ENCODE measurements at regions not wholly inside any gene's neighbourhood (a gene's known extent, or its start where the extent isn't known, plus 50 kb on each side); places are given as distances from the start of the nearest gene placed in this dataset.

DNA sequence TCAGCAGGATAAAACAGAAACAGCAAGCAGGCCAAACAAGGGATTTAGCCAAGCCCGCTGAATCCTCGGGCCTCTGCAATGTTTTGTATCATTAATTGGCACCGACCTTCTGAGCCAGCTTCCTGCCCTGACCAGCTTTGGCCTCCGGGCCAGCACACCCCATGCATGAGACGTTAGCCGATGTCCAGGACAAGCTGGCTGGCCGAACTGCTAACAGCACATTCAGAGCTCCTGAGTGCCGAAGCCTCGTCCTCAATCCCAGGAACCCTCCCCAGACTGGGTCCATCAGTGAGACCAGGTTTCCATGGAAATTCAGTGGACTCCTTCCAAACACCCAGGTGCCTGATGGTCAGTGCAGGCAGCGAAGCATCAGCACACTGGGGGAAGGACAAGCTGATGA, 134.3 kb upstream of the PFKP start:
- WGBS, result 81% methylated on average over 10 of the region's 10 CpGs
- Histone ChIP-seq H3K27ac (ENCODE audit: low read depth in 1 of 2, low read length in 2 of 2) (no peak overlapping the region), H3K27me3 (ENCODE audit: control insufficient read depth in 4 of 4, insufficient read depth in 4 of 4, low read length in 3 of 4) (no peaks in the 10 kb centered on the region), H3K9ac (ENCODE audit: low read depth in 1 of 2, low read length in 2 of 2) (no peak overlapping the region), H3K4me3 (ENCODE audit: low read depth in 1 of 3, low read length in 3 of 3) (no peak overlapping the region), H3K4me1 (ENCODE audit: control insufficient read depth in 4 of 4, insufficient read depth in 4 of 4, low read length in 3 of 4) (no peaks in the 10 kb centered on the region), H3K36me3 (ENCODE audit: control insufficient read depth in 4 of 4, insufficient read depth in 3 of 4, low read depth in 1 of 4, low read length in 3 of 4) (no peaks in the 10 kb centered on the region), H3K9me3 (ENCODE audit: control insufficient read depth in 4 of 4, low read length in 3 of 4) (no peaks in the 10 kb centered on the region)
- no peak for TF ChIP-seq RAD21 (IDR thresholded peaks at IDR 0.05)
- DNase-seq (ENCODE audit: low spot score), result no peak

DNA sequence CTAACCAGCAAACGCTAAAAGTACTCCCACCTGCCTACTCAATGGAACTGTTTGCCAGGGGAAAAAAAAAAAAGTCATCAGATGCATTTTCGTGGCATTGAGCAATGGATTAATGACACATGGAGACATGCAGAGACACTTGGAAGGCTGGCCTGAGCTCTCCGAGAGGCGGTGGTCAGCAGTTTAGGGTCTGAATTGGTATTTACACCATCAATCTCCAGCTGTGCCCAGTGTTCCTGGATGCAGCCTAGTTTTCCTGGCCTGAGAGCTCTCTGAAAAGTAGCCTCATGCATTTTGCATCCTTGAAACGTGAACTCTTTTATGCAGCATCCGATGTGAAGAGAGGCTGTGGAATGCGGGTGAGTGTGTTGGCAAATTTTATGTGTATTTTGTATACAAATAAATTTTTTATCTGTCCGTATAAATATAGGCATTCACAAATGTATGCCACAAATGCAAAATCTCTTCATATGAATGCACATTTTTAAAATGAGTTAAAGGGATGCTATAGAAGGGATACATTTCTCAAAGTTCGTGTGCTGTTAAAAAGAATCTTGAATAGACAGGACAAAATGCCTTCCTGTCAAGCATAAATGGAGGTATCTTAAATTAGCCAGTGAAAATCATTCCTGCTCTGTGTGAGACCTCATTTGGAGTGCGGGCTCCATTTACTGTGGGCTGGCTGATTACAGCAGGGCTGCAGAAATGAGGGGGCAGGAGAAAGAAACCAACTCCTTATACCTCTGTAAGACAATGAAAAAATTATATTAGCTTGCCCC, 137.7 kb upstream of the PFKP start:
- no peak for TF ChIP-seq NR2F2 (IDR thresholded peaks at IDR 0.05)
- no peak for TF ChIP-seq FOXA1 (IDR thresholded peaks at IDR 0.05)
- no peak for TF ChIP-seq JUND (IDR thresholded peaks at IDR 0.05)
- TF ChIP-seq SP1 (IDR thresholded peaks at IDR 0.05), result no peak
- TF ChIP-seq FOXA2 (IDR thresholded peaks at IDR 0.05), result no peak
- TF ChIP-seq HNF4A (conservative IDR thresholded peaks at IDR 0.05), result no peak
- TF ChIP-seq, protein P1, sequence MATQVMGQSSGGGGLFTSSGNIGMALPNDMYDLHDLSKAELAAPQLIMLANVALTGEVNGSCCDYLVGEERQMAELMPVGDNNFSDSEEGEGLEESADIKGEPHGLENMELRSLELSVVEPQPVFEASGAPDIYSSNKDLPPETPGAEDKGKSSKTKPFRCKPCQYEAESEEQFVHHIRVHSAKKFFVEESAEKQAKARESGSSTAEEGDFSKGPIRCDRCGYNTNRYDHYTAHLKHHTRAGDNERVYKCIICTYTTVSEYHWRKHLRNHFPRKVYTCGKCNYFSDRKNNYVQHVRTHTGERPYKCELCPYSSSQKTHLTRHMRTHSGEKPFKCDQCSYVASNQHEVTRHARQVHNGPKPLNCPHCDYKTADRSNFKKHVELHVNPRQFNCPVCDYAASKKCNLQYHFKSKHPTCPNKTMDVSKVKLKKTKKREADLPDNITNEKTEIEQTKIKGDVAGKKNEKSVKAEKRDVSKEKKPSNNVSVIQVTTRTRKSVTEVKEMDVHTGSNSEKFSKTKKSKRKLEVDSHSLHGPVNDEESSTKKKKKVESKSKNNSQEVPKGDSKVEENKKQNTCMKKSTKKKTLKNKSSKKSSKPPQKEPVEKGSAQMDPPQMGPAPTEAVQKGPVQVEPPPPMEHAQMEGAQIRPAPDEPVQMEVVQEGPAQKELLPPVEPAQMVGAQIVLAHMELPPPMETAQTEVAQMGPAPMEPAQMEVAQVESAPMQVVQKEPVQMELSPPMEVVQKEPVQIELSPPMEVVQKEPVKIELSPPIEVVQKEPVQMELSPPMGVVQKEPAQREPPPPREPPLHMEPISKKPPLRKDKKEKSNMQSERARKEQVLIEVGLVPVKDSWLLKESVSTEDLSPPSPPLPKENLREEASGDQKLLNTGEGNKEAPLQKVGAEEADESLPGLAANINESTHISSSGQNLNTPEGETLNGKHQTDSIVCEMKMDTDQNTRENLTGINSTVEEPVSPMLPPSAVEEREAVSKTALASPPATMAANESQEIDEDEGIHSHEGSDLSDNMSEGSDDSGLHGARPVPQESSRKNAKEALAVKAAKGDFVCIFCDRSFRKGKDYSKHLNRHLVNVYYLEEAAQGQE (IDR thresholded peaks at IDR 0.05), result no peak
- no peak for TF ChIP-seq YY1 (IDR thresholded peaks at IDR 0.05)
- no peak for TF ChIP-seq TAF1 (conservative IDR thresholded peaks at IDR 0.05)
- no peak for DNase-seq (ENCODE audit: low spot score)
- Histone ChIP-seq H3K4me3 (ENCODE audit: low read depth in 1 of 3, low read length in 3 of 3) (no peak overlapping the region), H3K27ac (ENCODE audit: low read depth in 1 of 2, low read length in 2 of 2) (no peak overlapping the region), H3K36me3 (ENCODE audit: control insufficient read depth in 4 of 4, insufficient read depth in 3 of 4, low read depth in 1 of 4, low read length in 3 of 4) (no peaks in the 10 kb centered on the region), H3K4me1 (ENCODE audit: control insufficient read depth in 4 of 4, insufficient read depth in 4 of 4, low read length in 3 of 4) (no peaks in the 10 kb centered on the region), H3K9ac (ENCODE audit: low read depth in 1 of 2, low read length in 2 of 2) (no peak overlapping the region), H3K27me3 (ENCODE audit: control insufficient read depth in 4 of 4, insufficient read depth in 4 of 4, low read length in 3 of 4) (peaks cover 0 to 10% (median 0%) of the 10 kb centered on the region in 4 donors), H3K9me3 (ENCODE audit: control insufficient read depth in 4 of 4, low read length in 3 of 4) (no peaks in the 10 kb centered on the region)
- WGBS, result 65% methylated on average over 10 of the region's 10 CpGs

DNA sequence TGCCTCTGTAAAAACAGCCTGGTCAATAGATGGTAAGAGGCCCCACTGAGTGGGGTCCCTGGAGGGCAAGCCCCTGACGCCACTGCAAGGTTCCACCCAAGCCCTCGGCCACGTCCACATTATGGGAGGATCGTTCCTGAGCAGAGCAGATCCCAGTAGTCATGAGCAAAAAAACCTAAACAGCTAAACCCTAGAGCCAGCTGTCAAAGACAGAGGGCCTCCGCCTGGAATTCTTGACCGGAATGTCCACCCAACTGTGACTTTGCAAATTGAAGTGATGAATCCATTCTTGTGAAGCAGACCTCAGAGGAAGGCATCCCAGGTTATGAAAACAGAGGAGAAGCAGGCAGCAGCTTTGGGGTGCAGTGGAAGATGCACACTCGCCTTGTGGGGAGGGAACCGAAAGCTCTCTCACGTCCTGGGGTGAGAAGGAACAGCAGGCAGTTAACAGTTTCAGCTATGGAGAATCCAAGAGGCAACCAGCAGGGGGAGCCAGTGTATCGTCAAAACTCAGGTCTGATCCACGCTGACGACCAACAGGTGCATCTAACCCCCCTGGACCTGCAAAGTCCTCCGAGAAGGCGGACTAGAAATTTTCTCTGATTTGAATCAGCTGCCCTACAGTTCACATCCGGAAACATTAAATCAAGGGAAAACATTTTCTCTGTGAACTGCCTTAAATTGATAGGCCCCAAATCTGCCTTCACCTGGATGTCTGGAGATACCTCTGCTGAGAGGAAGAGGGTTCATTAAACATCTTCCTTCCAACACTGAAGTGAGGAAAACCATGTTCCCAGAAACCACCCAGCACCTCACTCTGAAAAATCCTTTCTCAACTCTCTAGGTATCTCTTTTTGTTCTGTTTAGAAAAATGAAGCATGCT, 139.1 kb upstream of the PFKP start:
- peak; percentile 74 for DNase-seq (ENCODE audit: low spot score)
- 32% methylated on average over 15 of the region's 15 CpGs for WGBS
- H3K36me3 ChIP-seq (ENCODE audit: control insufficient read depth in 4 of 4, insufficient read depth in 3 of 4, low read depth in 1 of 4, low read length in 3 of 4), result no peaks in the 10 kb centered on the region
- H3K27ac ChIP-seq (ENCODE audit: low read depth in 1 of 2, low read length in 2 of 2), result no peak overlapping the region
- no peaks in the 10 kb centered on the region for H3K9me3 ChIP-seq (ENCODE audit: control insufficient read depth in 4 of 4, low read length in 3 of 4)
- TF ChIP-seq NR2F2 (IDR thresholded peaks at IDR 0.05), result no peak
- TF ChIP-seq, protein P2, sequence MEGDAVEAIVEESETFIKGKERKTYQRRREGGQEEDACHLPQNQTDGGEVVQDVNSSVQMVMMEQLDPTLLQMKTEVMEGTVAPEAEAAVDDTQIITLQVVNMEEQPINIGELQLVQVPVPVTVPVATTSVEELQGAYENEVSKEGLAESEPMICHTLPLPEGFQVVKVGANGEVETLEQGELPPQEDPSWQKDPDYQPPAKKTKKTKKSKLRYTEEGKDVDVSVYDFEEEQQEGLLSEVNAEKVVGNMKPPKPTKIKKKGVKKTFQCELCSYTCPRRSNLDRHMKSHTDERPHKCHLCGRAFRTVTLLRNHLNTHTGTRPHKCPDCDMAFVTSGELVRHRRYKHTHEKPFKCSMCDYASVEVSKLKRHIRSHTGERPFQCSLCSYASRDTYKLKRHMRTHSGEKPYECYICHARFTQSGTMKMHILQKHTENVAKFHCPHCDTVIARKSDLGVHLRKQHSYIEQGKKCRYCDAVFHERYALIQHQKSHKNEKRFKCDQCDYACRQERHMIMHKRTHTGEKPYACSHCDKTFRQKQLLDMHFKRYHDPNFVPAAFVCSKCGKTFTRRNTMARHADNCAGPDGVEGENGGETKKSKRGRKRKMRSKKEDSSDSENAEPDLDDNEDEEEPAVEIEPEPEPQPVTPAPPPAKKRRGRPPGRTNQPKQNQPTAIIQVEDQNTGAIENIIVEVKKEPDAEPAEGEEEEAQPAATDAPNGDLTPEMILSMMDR (IDR thresholded peaks at IDR 0.05; ENCODE audit: low read depth, low read length, missing input control), result peak; percentile 63
- TF ChIP-seq RAD21 (IDR thresholded peaks at IDR 0.05), result peak; percentile 76 to 85
- TF ChIP-seq YY1 (IDR thresholded peaks at IDR 0.05), result no peak
- no peaks in the 10 kb centered on the region for H3K4me1 ChIP-seq (ENCODE audit: control insufficient read depth in 4 of 4, insufficient read depth in 4 of 4, low read length in 3 of 4)
- H3K27me3 ChIP-seq (ENCODE audit: control insufficient read depth in 4 of 4, insufficient read depth in 4 of 4, low read length in 3 of 4), result peaks cover 0 to 13% (median 0%) of the 10 kb centered on the region in 4 donors
- H3K4me3 ChIP-seq (ENCODE audit: low read depth in 1 of 3, low read length in 3 of 3), result no peak overlapping the region
- no peak overlapping the region for H3K9ac ChIP-seq (ENCODE audit: low read depth in 1 of 2, low read length in 2 of 2)
